ENCODE measurements at regions not wholly inside any gene's neighbourhood (a gene's known extent, or its start where the extent isn't known, plus 50 kb on each side); places are given as distances from the start of the nearest gene placed in this dataset.

GRCh38 chr2:120673205-120673550, 62.5 kb upstream of the GLI2 start:
- TF ChIP-seq TAF1 (IDR thresholded peaks at IDR 0.05; ENCODE audit: borderline replicate concordance, insufficient read depth, low read length) (no peak), POLR2AphosphoS5 (IDR thresholded peaks at IDR 0.05; ENCODE audit: low read depth, low read length) (no peak), FOXP2 (optimal IDR thresholded peaks at IDR 0.05; ENCODE audit: borderline replicate concordance, extremely low read depth, extremely low read length, insufficient read depth) (no peak), REST (IDR thresholded peaks at IDR 0.05; ENCODE audit: insufficient read depth in 1 of 2, low read depth in 2 of 2, low read length in 2 of 2) (no peak), SIN3A (IDR thresholded peaks at IDR 0.05; ENCODE audit: borderline replicate concordance, insufficient read depth, low read length) (no peak)

Data from PFSK-1 (cell line).